IPS-15b (cell line): ENCODE measurements at regions not wholly inside any gene's neighbourhood (a gene's known extent, or its start where the extent isn't known, plus 50 kb on each side); places are given as distances from the start of the nearest gene placed in this dataset.

ENCODE experiments used
- H3K27me3 ChIP-seq: one replicate; pipeline ENCODE4 v1.6.1; 2013; ENCODE audit warnings: low read length; ENCODE audit not compliant: control insufficient read depth, insufficient read depth
- H3K36me3 ChIP-seq: one replicate; pipeline ENCODE4 v1.6.1; 2013; ENCODE audit warnings: low read length; ENCODE audit not compliant: control insufficient read depth, insufficient read depth
- H3K4me1 ChIP-seq: one replicate; pipeline ENCODE4 v1.6.1; 2013; ENCODE audit warnings: mild to moderate bottlenecking, low read length; ENCODE audit not compliant: control insufficient read depth, insufficient read depth
- H3K4me3 ChIP-seq: one replicate; pipeline ENCODE4 v1.5.1; 2013; ENCODE audit warnings: low read depth, low read length
- H3K9ac ChIP-seq: one replicate; pipeline ENCODE4 v1.6.1; 2013; ENCODE audit warnings: low read depth, mild to moderate bottlenecking, low read length
- H3K9me3 ChIP-seq: one replicate; pipeline ENCODE4 v1.6.1; 2013; ENCODE audit warnings: mild to moderate bottlenecking, low read length; ENCODE audit not compliant: control insufficient read depth, insufficient read depth

- no peaks in the 10 kb centered on the region for H3K36me3 ChIP-seq
- H3K9me3 ChIP-seq = no peaks in the 10 kb centered on the region
- no peak overlapping the region for H3K4me3 ChIP-seq
- no peaks in the 10 kb centered on the region for H3K4me1 ChIP-seq
- no peaks in the 10 kb centered on the region for H3K27me3 ChIP-seq
- no peak overlapping the region for H3K9ac ChIP-seq
These were observed 166.4 kb downstream of the TFAP2C start for GRCh38 chr20:56795492-56795891.

- Histone ChIP-seq H3K9me3 (no peaks in the 10 kb centered on the region), H3K36me3 (no peaks in the 10 kb centered on the region), H3K4me1 (no peaks in the 10 kb centered on the region), H3K4me3 (no peak overlapping the region), H3K27me3 (no peaks in the 10 kb centered on the region), H3K9ac (no peak overlapping the region)
These were observed 167.2 kb downstream of the TFAP2C start for GRCh38 chr20:56796345-56796744.

- no peaks in the 10 kb centered on the region for H3K9me3 ChIP-seq
- no peak overlapping the region for H3K4me3 ChIP-seq
- H3K9ac ChIP-seq = no peak overlapping the region
- no peaks in the 10 kb centered on the region for H3K4me1 ChIP-seq
- no peaks in the 10 kb centered on the region for H3K36me3 ChIP-seq
- no peaks in the 10 kb centered on the region for H3K27me3 ChIP-seq
These were observed 167.9 kb downstream of the TFAP2C start for GRCh38 chr20:56797023-56797422.

GRCh38 chr20:56798634-56799033 is 169.5 kb downstream of the TFAP2C start:
- Histone ChIP-seq H3K9me3 (no peaks in the 10 kb centered on the region), H3K4me1 (no peaks in the 10 kb centered on the region), H3K27me3 (no peaks in the 10 kb centered on the region), H3K4me3 (no peak overlapping the region), H3K9ac (no peak overlapping the region), H3K36me3 (no peaks in the 10 kb centered on the region)

- no peak overlapping the region for H3K4me3 ChIP-seq
- no peaks in the 10 kb centered on the region for H3K9me3 ChIP-seq
- no peaks in the 10 kb centered on the region for H3K36me3 ChIP-seq
- H3K4me1 ChIP-seq = no peaks in the 10 kb centered on the region
- H3K9ac ChIP-seq = no peak overlapping the region
- no peaks in the 10 kb centered on the region for H3K27me3 ChIP-seq
These were observed 170.1 kb downstream of the TFAP2C start for GRCh38 chr20:56799187-56799586.

- H3K27me3 ChIP-seq = no peaks in the 10 kb centered on the region
- H3K9me3 ChIP-seq = no peaks in the 10 kb centered on the region
These were observed 171.0 kb downstream of the TFAP2C start for GRCh38 chr20:56800088-56800487.

GRCh38 chr20:56801971-56802755 is 173.1 kb downstream of the TFAP2C start:
- Histone ChIP-seq H3K27me3 (no peaks in the 10 kb centered on the region), H3K9ac (no peak overlapping the region), H3K36me3 (no peaks in the 10 kb centered on the region), H3K9me3 (no peaks in the 10 kb centered on the region), H3K4me1 (peaks cover 3% of the 10 kb centered on the region), H3K4me3 (no peak overlapping the region)

More at GRCh38 chr20:56800088-56800487, 171.0 kb downstream of the TFAP2C start:
- H3K36me3 ChIP-seq = no peaks in the 10 kb centered on the region
- no peak overlapping the region for H3K9ac ChIP-seq
- no peak overlapping the region for H3K4me3 ChIP-seq
- H3K4me1 ChIP-seq = peaks cover 3% of the 10 kb centered on the region

- Histone ChIP-seq H3K4me1 (peaks cover 3% of the 10 kb centered on the region), H3K4me3 (no peak overlapping the region), H3K36me3 (no peaks in the 10 kb centered on the region), H3K27me3 (no peaks in the 10 kb centered on the region), H3K9ac (no peak overlapping the region), H3K9me3 (no peaks in the 10 kb centered on the region)
These were observed 173.7 kb downstream of the TFAP2C start for GRCh38 chr20:56802805-56803204.

- Histone ChIP-seq H3K27me3 (no peaks in the 10 kb centered on the region), H3K9ac (no peak overlapping the region), H3K9me3 (no peaks in the 10 kb centered on the region), H3K36me3 (no peaks in the 10 kb centered on the region), H3K4me1 (peaks cover 3% of the 10 kb centered on the region), H3K4me3 (no peak overlapping the region)
These were observed 176.2 kb downstream of the TFAP2C start for GRCh38 chr20:56805313-56805712.

GRCh38 chr20:56805966-56806365 is 176.9 kb downstream of the TFAP2C start:
- Histone ChIP-seq H3K36me3 (no peaks in the 10 kb centered on the region), H3K9ac (no peak overlapping the region), H3K27me3 (no peaks in the 10 kb centered on the region), H3K9me3 (no peaks in the 10 kb centered on the region), H3K4me3 (no peak overlapping the region), H3K4me1 (peaks cover 3% of the 10 kb centered on the region)

- H3K9me3 ChIP-seq = no peaks in the 10 kb centered on the region
- H3K4me3 ChIP-seq = no peak overlapping the region
- H3K4me1 ChIP-seq = peaks cover 3% of the 10 kb centered on the region
- H3K9ac ChIP-seq = no peak overlapping the region
- no peaks in the 10 kb centered on the region for H3K36me3 ChIP-seq
- H3K27me3 ChIP-seq = no peaks in the 10 kb centered on the region
These were observed 177.9 kb downstream of the TFAP2C start for GRCh38 chr20:56806952-56807517.

- no peaks in the 10 kb centered on the region for H3K27me3 ChIP-seq
- H3K9ac ChIP-seq = no peak overlapping the region
- H3K36me3 ChIP-seq = no peaks in the 10 kb centered on the region
These were observed 179.1 kb downstream of the TFAP2C start for GRCh38 chr20:56808117-56808725.

More at GRCh38 chr20:56808117-56808725, 179.1 kb downstream of the TFAP2C start:
- Histone ChIP-seq H3K4me1 (peaks cover 3% of the 10 kb centered on the region), H3K9me3 (no peaks in the 10 kb centered on the region), H3K4me3 (no peak overlapping the region)
